SK-N-SH (cell line): ENCODE measurements at regions not wholly inside any gene's neighbourhood (a gene's known extent, or its start where the extent isn't known, plus 50 kb on each side); places are given as distances from the start of the nearest gene placed in this dataset.

Experiments
- CTCF ChIA-PET: fragments of 300-600, 350-600 bp; formaldehyde crosslinking; extraction: SDS; loops from one replicate; lab custom pipeline; 2021; lab: Yijun Ruan, JAX
- POLR2A ChIA-PET: fragments of 350-600 bp; sonication (Branson Sonifier 250); formaldehyde crosslinking; extraction: SDS; loops from one replicate; lab custom pipeline; 2020; ENCODE audit warnings: antibody characterized with exemption, inconsistent platforms; lab: Yijun Ruan, JAX
- DNase-seq: peaks from one replicate; pipeline ENCODE4 v3.0.0; 2012
- H2AFZ ChIP-seq: fragments of 200-600 bp; sonication (generic); 2 replicates; pipeline ENCODE4 v1.8.1; 2016; ENCODE audit warnings: antibody characterized with exemption, mild to moderate bottlenecking, low read depth
- H3F3A ChIP-seq: fragments of 200-600 bp; sonication (generic); replicated peaks from 2 replicates; pipeline ENCODE3; 2016; ENCODE audit warnings: antibody characterized with exemption, mild to moderate bottlenecking; ENCODE audit not compliant: insufficient read depth
- H3K27ac ChIP-seq, 2 experiments: fragments of 200-500 bp in 1 of 2; fragments of 200-600 bp in 1 of 2; sonication (Bioruptor generic) in 1 of 2; sonication (generic), shearing (Covaris generic) in 1 of 2; 2 replicates each; pipeline versions ENCODE4 v1.5.1 to v1.6.1; 2014 to 2016; ENCODE audit warnings: low read depth in 2 of 2, inconsistent platforms in 1 of 2, low read length in 1 of 2, mild to moderate bottlenecking in 1 of 2, mixed read lengths in 1 of 2
- H3K27me3 ChIP-seq: fragments of 200-600 bp; sonication (generic), shearing (Covaris generic); 2 replicates; pipeline ENCODE4 v1.6.1; 2016; ENCODE audit warnings: mixed run types; ENCODE audit not compliant: insufficient read depth
- H3K36me3 ChIP-seq, 2 experiments: fragments of 200-500 bp in 1 of 2; fragments of 200-600 bp in 1 of 2; sonication (Bioruptor generic) in 1 of 2; sonication (generic) in 1 of 2; replicated peaks in 1 of 2; 2 replicates each; pipeline versions ENCODE3 to v1.5.1; 2014 to 2016; ENCODE audit warnings: low read length in 1 of 2, mild to moderate bottlenecking in 1 of 2; ENCODE audit not compliant: insufficient read depth in 2 of 2, control insufficient read depth in 1 of 2
- H3K4me1 ChIP-seq, 2 experiments: fragments of 200-500 bp in 1 of 2; fragments of 200-600 bp in 1 of 2; sonication (Bioruptor generic) in 1 of 2; sonication (generic), shearing (Covaris generic) in 1 of 2; 2 replicates each; pipeline versions ENCODE4 v1.5.1 to v1.6.1; 2014 to 2016; ENCODE audit warnings: low read depth in 1 of 2, low read length in 1 of 2, mixed run types in 1 of 2; ENCODE audit not compliant: insufficient read depth in 2 of 2, control insufficient read depth in 1 of 2
- H3K4me2 ChIP-seq: fragments of 200-600 bp; sonication (generic), shearing (Covaris generic); 2 replicates; pipeline ENCODE4 v1.6.1; 2017; ENCODE audit warnings: mixed run types
- H3K4me3 ChIP-seq, 2 experiments: fragments of 200-500 bp in 1 of 2; fragments of 200-600 bp in 1 of 2; sonication (Bioruptor generic) in 1 of 2; sonication (generic), shearing (Covaris generic) in 1 of 2; 2 replicates each; pipeline versions ENCODE4 v1.5.1 to v1.8.1; 2014 to 2016; ENCODE audit warnings: low read depth in 2 of 2, inconsistent platforms in 1 of 2, low read length in 1 of 2, mild to moderate bottlenecking in 1 of 2, mixed read lengths in 1 of 2, moderate library complexity in 1 of 2
- H3K79me2 ChIP-seq: fragments of 200-600 bp; sonication (generic); 2 replicates; pipeline ENCODE4 v1.8.1; 2017; ENCODE audit warnings: mild to moderate bottlenecking; ENCODE audit not compliant: insufficient read depth
- H3K9ac ChIP-seq: fragments of 200-600 bp; sonication (generic); 2 replicates; pipeline ENCODE4 v1.6.1; 2017; ENCODE audit warnings: mixed run types
- H3K9me2 ChIP-seq: fragments of 200-600 bp; sonication (generic); 2 replicates; pipeline ENCODE4 v1.6.1; 2017; ENCODE audit warnings: mixed run types
- H3K9me3 ChIP-seq: fragments of 200-600 bp; sonication (generic); 2 replicates; pipeline ENCODE4 v1.6.1; 2017; ENCODE audit warnings: mixed run types, mild to moderate bottlenecking, moderate library complexity
- H4K20me1 ChIP-seq: fragments of 200-600 bp; sonication (generic); 2 replicates; pipeline ENCODE4 v1.6.1; 2017; ENCODE audit warnings: mild to moderate bottlenecking, mixed run types; ENCODE audit not compliant: insufficient read depth
- CHD2 ChIP-seq: fragments of 150-350 bp; IDR thresholded peaks from 2 replicates; pipeline ENCODE4 v1.6.1; 2018; ENCODE audit warnings: low read length; ENCODE audit not compliant: partially characterized antibody
- ELF1 ChIP-seq: IDR thresholded peaks from 2 replicates; pipeline ENCODE4 v1.4.0; 2012
- EP300 ChIP-seq, 2 experiments: IDR thresholded peaks; 2 replicates each; pipeline versions ENCODE4 v1.4.0 to v1.6.1; 2012; ENCODE audit warnings: borderline replicate concordance in 1 of 2, low read depth in 1 of 2, low read length in 1 of 2
- FOSL2 ChIP-seq: IDR thresholded peaks from 2 replicates; pipeline ENCODE4 v1.4.0; 2012; ENCODE audit warnings: low read depth, mild to moderate bottlenecking, moderate library complexity, borderline replicate concordance
- FOXJ3 ChIP-seq: sonication (generic); formaldehyde crosslinking; IDR thresholded peaks from 2 replicates; pipeline ENCODE4 v1.5.1; 2020; ENCODE audit warnings: mild to moderate bottlenecking, missing genetic modification reagents
- GABPA ChIP-seq: IDR thresholded peaks from 2 replicates; pipeline ENCODE4 v1.4.0; 2012; ENCODE audit warnings: low read depth, mild to moderate bottlenecking
- IRF3 ChIP-seq: fragments of 150-350 bp; IDR thresholded peaks from 2 replicates; pipeline ENCODE4 v1.6.1; 2016; ENCODE audit warnings: mild to moderate bottlenecking, low read depth, low read length
- JUND ChIP-seq: IDR thresholded peaks from 2 replicates; pipeline ENCODE4 v1.4.0; 2012
- MXI1 ChIP-seq: IDR thresholded peaks from 2 replicates; pipeline ENCODE4 v1.6.1; 2012; ENCODE audit warnings: mild to moderate bottlenecking, low read depth, low read length, improper control_type of control experiment
- NFIC ChIP-seq: IDR thresholded peaks from 2 replicates; pipeline ENCODE4 v1.4.0; 2012; ENCODE audit warnings: borderline replicate concordance
- NRF1 ChIP-seq: IDR thresholded peaks from 2 replicates; pipeline ENCODE4 v1.6.1; 2012; ENCODE audit warnings: low read depth, mild to moderate bottlenecking, low read length
- POLR2AphosphoS5 ChIP-seq: IDR thresholded peaks from 2 replicates; pipeline ENCODE4 v1.6.1; 2012; ENCODE audit warnings: low read depth, low read length
- REST ChIP-seq: IDR thresholded peaks from 2 replicates; pipeline ENCODE4 v1.6.1; 2012; ENCODE audit warnings: mild to moderate bottlenecking, low read depth, low read length, moderate library complexity
- RFX5 ChIP-seq: IDR thresholded peaks from 2 replicates; pipeline ENCODE4 v1.6.1; 2012; ENCODE audit warnings: mild to moderate bottlenecking, improper control_type of control experiment, low read length
- RXRA ChIP-seq: IDR thresholded peaks from 2 replicates; pipeline ENCODE4 v1.4.0; 2012; ENCODE audit warnings: low read depth, mild to moderate bottlenecking, borderline replicate concordance
- SIN3A ChIP-seq: IDR thresholded peaks from 2 replicates; pipeline ENCODE4 v1.6.1; 2012; ENCODE audit warnings: low read depth, mild to moderate bottlenecking, low read length, moderate library complexity, borderline replicate concordance
- TAF1 ChIP-seq: IDR thresholded peaks from 2 replicates; pipeline ENCODE4 v1.6.1; 2012; ENCODE audit warnings: low read depth, mild to moderate bottlenecking, low read length, moderate library complexity, borderline replicate concordance
- TCF12 ChIP-seq: IDR thresholded peaks from 2 replicates; pipeline ENCODE4 v1.4.0; 2012
- WGBS: methylation state at CpG from one replicate; pipeline ENCODE4 v1.1.6; 2017; ENCODE audit warnings: low lambda C conversion rate; 5-methylcytosine and 5-hydroxymethylcytosine counted together
- TF ChIP-seq, protein P1 (sequence below): fragments of 150-350 bp; IDR thresholded peaks from 2 replicates; pipeline ENCODE4 v1.6.1; 2017; ENCODE audit warnings: antibody characterized with exemption, low read length, low read depth, borderline replicate concordance
- TF ChIP-seq, protein P2 (sequence below): IDR thresholded peaks from 2 replicates; pipeline ENCODE4 v1.4.0; 2012; ENCODE audit warnings: low read depth

DNA sequence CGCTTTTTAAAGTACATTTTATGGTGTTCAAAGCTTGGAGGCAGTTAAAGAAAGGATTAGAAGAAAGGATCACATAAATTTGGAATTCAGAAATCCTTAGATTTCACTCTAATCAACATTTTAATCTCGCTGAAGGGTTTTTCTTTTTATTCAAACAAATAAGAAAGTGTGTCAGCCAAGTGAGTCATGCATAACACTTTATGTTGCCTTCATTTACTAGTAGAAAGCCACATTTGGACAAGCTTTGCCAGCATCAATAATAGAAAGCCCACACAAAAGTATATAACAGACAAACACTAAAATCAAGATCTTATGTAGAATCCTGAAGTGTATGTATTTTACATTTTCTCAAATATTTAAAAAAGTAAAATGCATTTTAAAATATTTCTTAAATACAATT is 154.9 kb upstream of the TRPC4 start:
- no peak for DNase-seq
- ChIA-PET POLR2A (no interaction called here), CTCF (no interaction called here)
- H2AFZ ChIP-seq, result no peak overlapping the region
- TF ChIP-seq ELF1, result no peak
- no peak for TF ChIP-seq CHD2
- TF ChIP-seq, protein P1, sequence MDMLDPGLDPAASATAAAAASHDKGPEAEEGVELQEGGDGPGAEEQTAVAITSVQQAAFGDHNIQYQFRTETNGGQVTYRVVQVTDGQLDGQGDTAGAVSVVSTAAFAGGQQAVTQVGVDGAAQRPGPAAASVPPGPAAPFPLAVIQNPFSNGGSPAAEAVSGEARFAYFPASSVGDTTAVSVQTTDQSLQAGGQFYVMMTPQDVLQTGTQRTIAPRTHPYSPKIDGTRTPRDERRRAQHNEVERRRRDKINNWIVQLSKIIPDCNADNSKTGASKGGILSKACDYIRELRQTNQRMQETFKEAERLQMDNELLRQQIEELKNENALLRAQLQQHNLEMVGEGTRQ, result no peak
- no peak for TF ChIP-seq TAF1
- TF ChIP-seq POLR2AphosphoS5, result no peak
- no peak for TF ChIP-seq GABPA
- no peak for TF ChIP-seq FOXJ3 (CRISPR knock-in tag)
- TF ChIP-seq SIN3A, result no peak
- no peaks in the 10 kb centered on the region for H3K4me1 ChIP-seq
- H3K27me3 ChIP-seq, result no peaks in the 10 kb centered on the region
- no peaks in the 10 kb centered on the region for H3K79me2 ChIP-seq
- no peaks in the 10 kb centered on the region for H3F3A ChIP-seq
- no peaks in the 10 kb centered on the region for H3K36me3 ChIP-seq
- no peaks in the 10 kb centered on the region for H4K20me1 ChIP-seq
- H3K9me2 ChIP-seq, result no peaks in the 10 kb centered on the region
- no peak overlapping the region for H3K9ac ChIP-seq
- WGBS, result 0% methylated on average over 2 of the region's 2 CpGs
- no peak overlapping the region for H3K4me3 ChIP-seq
- no peak overlapping the region for H3K4me2 ChIP-seq
- no peak overlapping the region for H3K27ac ChIP-seq
- no peaks in the 10 kb centered on the region for H3K9me3 ChIP-seq

- ChIA-PET POLR2A (no interaction called here), CTCF (no interaction called here)
- H3K4me2 ChIP-seq, result no peak overlapping the region
- 6% methylated on average over 2 of the region's 2 CpGs for WGBS
- no peaks in the 10 kb centered on the region for H3K4me1 ChIP-seq
- 0 out of 2 replicates have a peak, but pooled peaks cover 3% of the 10 kb centered on the region for H3K9me2 ChIP-seq
- no peaks in the 10 kb centered on the region for H3K79me2 ChIP-seq
- no peak overlapping the region for H3K4me3 ChIP-seq
- H2AFZ ChIP-seq, result no peak overlapping the region
- H3K27ac ChIP-seq, result no peak overlapping the region
- no peaks in the 10 kb centered on the region for H3K36me3 ChIP-seq
- TF ChIP-seq, protein P1, result no peak
- TF ChIP-seq ELF1, result no peak
- TF ChIP-seq NFIC, result no peak
- no peak for TF ChIP-seq JUND
- no peak for TF ChIP-seq RFX5
- TF ChIP-seq FOXJ3 (CRISPR knock-in tag), result no peak
- no peak for TF ChIP-seq NRF1
- TF ChIP-seq RXRA, result no peak
- TF ChIP-seq IRF3, result no peak
- TF ChIP-seq, protein P2, sequence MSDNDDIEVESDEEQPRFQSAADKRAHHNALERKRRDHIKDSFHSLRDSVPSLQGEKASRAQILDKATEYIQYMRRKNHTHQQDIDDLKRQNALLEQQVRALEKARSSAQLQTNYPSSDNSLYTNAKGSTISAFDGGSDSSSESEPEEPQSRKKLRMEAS, result no peak
- TF ChIP-seq TCF12, result no peak
- no peak for TF ChIP-seq MXI1
- TF ChIP-seq FOSL2, result no peak
- no peak for TF ChIP-seq TAF1
- TF ChIP-seq EP300 (IDR thresholded peaks at IDR 0.05; ENCODE audit: borderline replicate concordance in 1 of 2, low read depth in 1 of 2, low read length in 1 of 2), result no peak
- no peak for TF ChIP-seq REST
- H3F3A ChIP-seq, result no peaks in the 10 kb centered on the region
- H3K9me3 ChIP-seq, result no peaks in the 10 kb centered on the region
- no peaks in the 10 kb centered on the region for H4K20me1 ChIP-seq
- H3K27me3 ChIP-seq, result no peaks in the 10 kb centered on the region
- no peak overlapping the region for H3K9ac ChIP-seq
- no peak for DNase-seq
Observed at GRCh38 chr13:38017320-38017719, 147.7 kb upstream of the TRPC4 start.
